Cardiac muscle cell (in vitro differentiated cells and primary cell): ENCODE measurements at regions not wholly inside any gene's neighbourhood (a gene's known extent, or its start where the extent isn't known, plus 50 kb on each side); places are given as distances from the start of the nearest gene placed in this dataset.

Source experiments
- DNase-seq, 2 donors: peaks; one replicate each; pipeline versions ENCODE4 v3.0.0 to v3.0.0-alpha.2; 2010 to 2017; ENCODE audit warnings: low read depth in 1 of 2, low spot score in 1 of 2
- H3K27ac ChIP-seq: fragments of 200-600 bp; sonication (generic); 2 replicates; pipeline ENCODE4 v1.5.1; 2016
- H3K27me3 ChIP-seq: fragments of 200-600 bp; sonication (generic); 2 replicates; pipeline ENCODE4 v1.6.0; 2016; ENCODE audit warnings: control low read depth
- H3K36me3 ChIP-seq: fragments of 200-600 bp; sonication (generic); 2 replicates; pipeline ENCODE4 v1.5.1; 2016; ENCODE audit warnings: control low read depth
- H3K4me1 ChIP-seq: fragments of 200-600 bp; sonication (generic); 2 replicates; pipeline ENCODE4 v1.8.1; 2017; ENCODE audit warnings: low read depth, mild to moderate bottlenecking, mixed run types
- H3K4me3 ChIP-seq: fragments of 200-600 bp; sonication (generic); 2 replicates; pipeline ENCODE4 v1.5.1; 2016; ENCODE audit warnings: mild to moderate bottlenecking
- H3K9me3 ChIP-seq: fragments of 200-600 bp; sonication (generic); 2 replicates; pipeline ENCODE4 v1.5.1; 2017; ENCODE audit warnings: low read depth, mild to moderate bottlenecking, control low read depth
- TF ChIP-seq, protein P1 (sequence below): IDR thresholded peaks from 2 replicates; pipeline ENCODE4 v1.5.1; 2012; ENCODE audit warnings: low read depth, mild to moderate bottlenecking, low read length

GRCh38 chr5:125310749-125311148 is 564.3 kb upstream of the ZNF608 start:
- Histone ChIP-seq H3K36me3 (no peaks in the 10 kb centered on the region), H3K4me1 (no peaks in the 10 kb centered on the region), H3K27ac (no peak overlapping the region), H3K9me3 (no peaks in the 10 kb centered on the region), H3K4me3 (no peak overlapping the region), H3K27me3 (no peaks in the 10 kb centered on the region)
- peak in 1 of 2 donors; percentile 22 for DNase-seq
- TF ChIP-seq, protein P1, sequence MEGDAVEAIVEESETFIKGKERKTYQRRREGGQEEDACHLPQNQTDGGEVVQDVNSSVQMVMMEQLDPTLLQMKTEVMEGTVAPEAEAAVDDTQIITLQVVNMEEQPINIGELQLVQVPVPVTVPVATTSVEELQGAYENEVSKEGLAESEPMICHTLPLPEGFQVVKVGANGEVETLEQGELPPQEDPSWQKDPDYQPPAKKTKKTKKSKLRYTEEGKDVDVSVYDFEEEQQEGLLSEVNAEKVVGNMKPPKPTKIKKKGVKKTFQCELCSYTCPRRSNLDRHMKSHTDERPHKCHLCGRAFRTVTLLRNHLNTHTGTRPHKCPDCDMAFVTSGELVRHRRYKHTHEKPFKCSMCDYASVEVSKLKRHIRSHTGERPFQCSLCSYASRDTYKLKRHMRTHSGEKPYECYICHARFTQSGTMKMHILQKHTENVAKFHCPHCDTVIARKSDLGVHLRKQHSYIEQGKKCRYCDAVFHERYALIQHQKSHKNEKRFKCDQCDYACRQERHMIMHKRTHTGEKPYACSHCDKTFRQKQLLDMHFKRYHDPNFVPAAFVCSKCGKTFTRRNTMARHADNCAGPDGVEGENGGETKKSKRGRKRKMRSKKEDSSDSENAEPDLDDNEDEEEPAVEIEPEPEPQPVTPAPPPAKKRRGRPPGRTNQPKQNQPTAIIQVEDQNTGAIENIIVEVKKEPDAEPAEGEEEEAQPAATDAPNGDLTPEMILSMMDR, result no peak

GRCh38 chr5:125311743-125312142 is 565.3 kb upstream of the ZNF608 start:
- H3K27ac ChIP-seq, result no peak overlapping the region

DNA sequence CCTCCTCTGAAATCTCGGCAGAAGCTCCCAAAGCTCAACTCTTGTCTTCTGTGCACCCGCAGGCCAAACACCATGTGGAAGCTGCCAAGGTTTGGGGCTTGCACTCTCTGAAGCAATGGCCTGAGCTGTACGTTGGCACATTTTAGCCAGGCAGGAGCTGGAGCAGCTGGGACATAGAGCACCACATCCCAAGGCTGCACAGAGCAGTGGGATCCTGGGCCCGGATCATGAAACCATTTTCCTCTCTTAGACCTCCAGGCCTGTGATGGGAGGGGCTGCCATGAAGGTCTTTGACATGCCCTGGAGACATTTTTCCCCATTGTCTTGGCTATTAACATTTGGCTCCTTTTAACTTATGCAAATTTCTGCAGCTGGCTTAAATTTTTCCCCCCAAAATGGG is 567.1 kb upstream of the ZNF608 start:
- TF ChIP-seq, protein P1, result no peak
- no peak overlapping the region for H3K27ac ChIP-seq
- no peaks in the 10 kb centered on the region for H3K9me3 ChIP-seq
- peaks cover 7% of the 10 kb centered on the region for H3K4me1 ChIP-seq
- no peaks in the 10 kb centered on the region for H3K36me3 ChIP-seq
- no peaks in the 10 kb centered on the region for H3K27me3 ChIP-seq
- no peak for DNase-seq
- H3K4me3 ChIP-seq, result no peak overlapping the region

More at GRCh38 chr5:125311743-125312142, 565.3 kb upstream of the ZNF608 start:
- no peaks in the 10 kb centered on the region for H3K27me3 ChIP-seq
- no peak overlapping the region for H3K4me3 ChIP-seq
- TF ChIP-seq, protein P1, result no peak
- peak in 1 of 2 donors; percentile 85 for DNase-seq
- H3K36me3 ChIP-seq, result no peaks in the 10 kb centered on the region
- H3K4me1 ChIP-seq, result peaks cover 2% of the 10 kb centered on the region
- no peaks in the 10 kb centered on the region for H3K9me3 ChIP-seq

GRCh38 chr5:125315306-125315705 is 568.9 kb upstream of the ZNF608 start:
- Histone ChIP-seq H3K36me3 (no peaks in the 10 kb centered on the region), H3K27me3 (no peaks in the 10 kb centered on the region), H3K9me3 (no peaks in the 10 kb centered on the region), H3K27ac (no peak overlapping the region), H3K4me1 (peaks cover 7% of the 10 kb centered on the region), H3K4me3 (no peak overlapping the region)
- no peak for DNase-seq
- TF ChIP-seq, protein P1, result no peak

DNA sequence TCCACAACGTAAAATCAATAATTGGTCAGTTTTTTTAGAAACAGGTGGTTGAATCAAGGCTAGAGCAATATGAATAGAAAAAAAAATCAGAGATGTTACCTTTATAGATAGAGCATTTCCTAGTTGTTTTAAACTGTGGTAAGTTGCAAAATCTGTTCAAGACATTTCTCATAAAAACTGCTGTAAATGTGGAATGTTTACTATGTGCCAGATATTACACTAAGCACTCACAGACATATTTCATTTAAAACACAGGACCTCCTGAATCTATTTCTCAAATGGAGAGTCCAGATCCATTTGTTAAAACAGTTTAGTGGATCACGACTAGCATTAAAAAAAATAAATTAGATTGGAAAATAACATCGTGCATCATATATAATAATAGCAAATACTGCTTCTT is 570.0 kb upstream of the ZNF608 start:
- DNase-seq, result peak in 1 of 2 donors; percentile 27
- no peak overlapping the region for H3K27ac ChIP-seq
- peaks cover 7% of the 10 kb centered on the region for H3K4me1 ChIP-seq
- no peaks in the 10 kb centered on the region for H3K27me3 ChIP-seq
- H3K9me3 ChIP-seq, result no peaks in the 10 kb centered on the region
- H3K4me3 ChIP-seq, result no peak overlapping the region
- H3K36me3 ChIP-seq, result no peaks in the 10 kb centered on the region
- TF ChIP-seq, protein P1, result no peak
